Naive thymus-derived CD4-positive, alpha-beta T cell (primary cell): ENCODE measurements at regions not wholly inside any gene's neighbourhood (a gene's known extent, or its start where the extent isn't known, plus 50 kb on each side); places are given as distances from the start of the nearest gene placed in this dataset.

Experiments
- ATAC-seq: fragments of 150-1000 bp; cut with Tn5 transposase; 2 replicates; pipeline ENCODE4 v1.10.0; 2021; ENCODE audit warnings: mild to moderate bottlenecking, moderate library complexity
- CTCF ChIA-PET: fragments of 350-600 bp; sonication (Branson Sonifier 250); formaldehyde crosslinking; loops from one replicate; lab custom pipeline; 2021; ENCODE audit warnings: antibody characterized with exemption; lab: Charles Lee
- POLR2A ChIA-PET: fragments of 350-600 bp; sonication (Branson Sonifier 250); formaldehyde crosslinking; loops from one replicate; lab custom pipeline; 2021; ENCODE audit warnings: antibody characterized with exemption, inconsistent platforms; lab: Charles Lee
- DNase-seq, 9 donors: peaks; one replicate each; pipeline versions ENCODE4 v3.0.0 to v3.0.0-alpha.2; 2020 to 2022; ENCODE audit warnings: mixed read lengths in 1 of 9
- H3K27ac ChIP-seq: one replicate; pipeline ENCODE4 v1.7.0; 2013; ENCODE audit warnings: mild to moderate bottlenecking, low read depth, low read length, moderate library complexity
- H3K27me3 ChIP-seq, 2 donors: one replicate each; pipeline ENCODE4 v1.7.0; 2013; ENCODE audit warnings: low read length in 2 of 2, mild to moderate bottlenecking in 2 of 2, moderate library complexity in 2 of 2; ENCODE audit not compliant: control insufficient read depth in 2 of 2, insufficient read depth in 2 of 2
- H3K36me3 ChIP-seq, 3 experiments: 1 replicate in 2 of 3; 2 replicates in 1 of 3; pipeline ENCODE4 v1.7.0; 2013; ENCODE audit warnings: low read length in 3 of 3, mild to moderate bottlenecking in 3 of 3, moderate library complexity in 1 of 3; ENCODE audit not compliant: insufficient read depth in 3 of 3, control insufficient read depth in 2 of 3
- H3K4me1 ChIP-seq, 2 donors: one replicate each; pipeline ENCODE4 v1.7.0; 2013; ENCODE audit warnings: low read length in 2 of 2, mild to moderate bottlenecking in 2 of 2, moderate library complexity in 1 of 2; ENCODE audit not compliant: control insufficient read depth in 2 of 2, insufficient read depth in 2 of 2
- H3K4me3 ChIP-seq: 2 replicates; pipeline ENCODE4 v1.7.0; 2013; ENCODE audit warnings: mild to moderate bottlenecking, low read length
- H3K9me3 ChIP-seq, 3 experiments: 1 replicate in 2 of 3; 2 replicates in 1 of 3; pipeline ENCODE4 v1.7.0; 2013; ENCODE audit warnings: low read length in 3 of 3; ENCODE audit not compliant: control insufficient read depth in 2 of 3
- H3K27ac Mint-ChIP-seq, 9 donors: one replicate each; pipeline ENCODE4 v1.8.0; 2020 to 2022; ENCODE audit warnings: mixed read lengths in 9 of 9, mild to moderate bottlenecking in 8 of 9, moderate library complexity in 5 of 9, inconsistent platforms in 2 of 9
- H3K27me3 Mint-ChIP-seq, 5 donors: one replicate each; pipeline ENCODE4 v1.8.0; 2021 to 2022; ENCODE audit warnings: mixed read lengths in 5 of 5, mild to moderate bottlenecking in 1 of 5
- H3K36me3 Mint-ChIP-seq, 5 donors: one replicate each; pipeline ENCODE4 v1.8.0; 2020 to 2022; ENCODE audit warnings: mixed read lengths in 5 of 5, mild to moderate bottlenecking in 3 of 5, inconsistent platforms in 1 of 5
- H3K4me1 Mint-ChIP-seq, 7 donors: one replicate each; pipeline ENCODE4 v1.8.0; 2020 to 2022; ENCODE audit warnings: mixed read lengths in 7 of 7, mild to moderate bottlenecking in 3 of 7, inconsistent platforms in 1 of 7
- H3K4me3 Mint-ChIP-seq, 10 donors: one replicate each; pipeline ENCODE4 v1.8.0; 2020 to 2022; ENCODE audit warnings: mild to moderate bottlenecking in 10 of 10, mixed read lengths in 10 of 10, moderate library complexity in 6 of 10, inconsistent platforms in 2 of 10
- H3K9me3 Mint-ChIP-seq, 11 donors: one replicate each; pipeline ENCODE4 v1.8.0; 2020 to 2022; ENCODE audit warnings: mixed read lengths in 11 of 11, mild to moderate bottlenecking in 4 of 11, inconsistent platforms in 1 of 11, moderate library complexity in 1 of 11
- intact Hi-C, 2 donors: fragments of 100-400 bp; cut with micrococcal nuclease; formaldehyde crosslinking; loops; one replicate each; pipeline ENCODE4 v1.15.1; 2023

DNA sequence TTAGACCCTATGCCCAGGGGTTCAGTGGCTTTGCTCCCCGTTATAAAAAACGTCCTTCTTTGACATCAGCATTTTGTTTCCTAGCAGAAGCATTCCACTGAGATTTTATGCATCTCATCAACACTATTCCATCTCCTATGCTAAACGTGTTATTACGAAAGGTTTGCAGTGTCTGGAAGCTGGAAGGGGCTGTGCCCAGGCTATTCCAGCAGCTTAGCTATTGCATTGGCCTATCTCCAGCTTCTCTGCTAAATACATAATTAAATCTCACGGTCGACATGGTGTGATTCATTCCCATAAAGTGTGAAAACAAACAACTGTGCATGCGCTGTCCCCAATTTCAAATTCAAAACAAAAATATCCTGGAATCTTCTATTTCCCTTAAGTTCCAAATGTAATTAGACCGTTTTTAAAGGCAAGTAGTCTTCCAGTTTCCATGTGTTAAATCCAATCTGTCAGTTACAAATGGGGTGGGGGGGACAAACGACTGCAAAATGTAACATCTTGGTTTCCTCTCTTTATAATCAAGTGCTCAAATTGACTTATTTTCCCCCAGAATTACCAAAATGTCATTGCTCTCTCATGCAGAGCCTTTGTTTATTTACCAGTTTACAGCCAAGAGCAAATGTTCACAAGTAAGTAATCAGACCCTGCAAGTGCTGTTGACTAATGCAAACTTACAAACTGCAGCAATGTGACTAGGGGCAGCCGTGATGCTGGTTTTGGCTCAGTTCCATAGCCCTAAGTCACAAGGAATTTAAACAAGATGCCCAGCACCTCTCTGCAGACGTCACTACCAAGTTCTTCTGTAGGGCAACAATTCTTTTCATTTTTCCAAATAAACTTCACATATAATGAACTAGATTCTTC is 212.3 kb upstream of the RORB start:
- Histone ChIP-seq H3K36me3 (no peaks in the 10 kb centered on the region), H3K4me1 (no peaks in the 10 kb centered on the region), H3K9me3 (no peaks in the 10 kb centered on the region), H3K27me3 (no peaks in the 10 kb centered on the region), H3K27ac (no peak overlapping the region), H3K4me3 (no peak overlapping the region)
- Mint-ChIP-seq H3K27ac (no peak overlapping the region), H3K27me3 (peaks cover 0 to 13% (median 0%) of the 10 kb centered on the region in 5 donors), H3K4me3 (no peak overlapping the region), H3K9me3 (peaks cover 0 to 10% (median 0%) of the 10 kb centered on the region in 11 donors), H3K4me1 (peaks cover 0 to 7% (median 0%) of the 10 kb centered on the region in 7 donors), H3K36me3 (peaks cover 0 to under 1% (median 0%) of the 10 kb centered on the region in 5 donors)
- intact Hi-C loops: no loop called here
- no peak for ATAC-seq
- ChIA-PET POLR2A (no interaction called here), CTCF (interaction anchor here (0.6 kb wide), 1 partner anchor 870 kb away, joined by 3 read pairs; no protein-coding TSS in a partner anchor)
- no peak for DNase-seq

DNA sequence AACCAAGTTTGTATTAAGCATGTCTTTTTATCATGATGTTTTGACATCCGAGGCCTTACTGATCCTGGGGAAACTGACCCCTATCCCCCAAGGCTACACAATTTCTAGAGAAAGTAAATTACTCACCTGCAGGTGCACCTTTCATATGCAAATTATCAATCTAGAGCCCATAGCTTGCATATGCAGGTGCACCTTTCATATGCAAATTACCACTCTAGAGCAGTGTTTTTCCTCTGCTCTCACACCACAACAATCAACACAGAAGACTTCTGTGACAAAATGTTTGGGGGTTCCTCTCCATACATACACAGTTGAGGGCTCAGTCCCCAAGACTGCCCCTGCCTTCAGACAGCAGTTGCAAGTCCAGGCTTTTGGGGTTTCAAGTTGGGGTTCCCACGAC is 203.7 kb upstream of the RORB start:
- no peaks in the 10 kb centered on the region for H3K36me3 ChIP-seq
- Mint-ChIP-seq H3K27ac (no peak overlapping the region), H3K9me3 (peaks cover 0 to 5% (median 0%) of the 10 kb centered on the region in 11 donors), H3K4me1 (peaks cover 0 to 2% (median 0%) of the 10 kb centered on the region in 7 donors), H3K36me3 (no peaks in the 10 kb centered on the region), H3K27me3 (peaks cover 0 to 5% (median 3%) of the 10 kb centered on the region in 5 donors), H3K4me3 (no peak overlapping the region)
- ATAC-seq (no peak), DNase-seq (no peak)
- intact Hi-C loops: no loop called here
- H3K9me3 ChIP-seq: no peaks in the 10 kb centered on the region
- H3K4me3 ChIP-seq: no peak overlapping the region
- H3K4me1 ChIP-seq: no peaks in the 10 kb centered on the region
- ChIA-PET POLR2A (no interaction called here), CTCF (no interaction called here)
- H3K27me3 ChIP-seq: no peaks in the 10 kb centered on the region
- no peak overlapping the region for H3K27ac ChIP-seq

DNA sequence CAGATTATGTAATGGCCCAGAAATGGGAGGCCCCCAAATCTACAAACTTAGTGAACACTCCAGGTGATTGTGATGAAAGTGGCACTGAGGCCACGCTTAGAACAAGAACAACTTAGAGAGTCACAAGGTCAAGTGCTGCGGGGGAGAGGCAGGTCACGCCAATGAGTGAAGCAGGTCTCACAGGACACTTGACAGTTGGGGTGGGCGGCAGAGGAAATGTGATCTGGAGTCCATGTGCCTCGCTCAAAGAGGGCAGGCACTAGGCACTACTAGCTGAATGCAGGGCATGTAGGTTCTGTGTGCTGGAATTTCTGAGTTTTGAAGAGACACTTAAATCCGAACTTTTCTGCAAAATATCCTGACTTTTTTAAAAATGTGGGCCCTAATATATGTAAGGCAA is 193.2 kb upstream of the RORB start:
- POLR2A ChIA-PET: no interaction called here
- no peak for DNase-seq
- no peak overlapping the region for H3K27ac Mint-ChIP-seq

DNA sequence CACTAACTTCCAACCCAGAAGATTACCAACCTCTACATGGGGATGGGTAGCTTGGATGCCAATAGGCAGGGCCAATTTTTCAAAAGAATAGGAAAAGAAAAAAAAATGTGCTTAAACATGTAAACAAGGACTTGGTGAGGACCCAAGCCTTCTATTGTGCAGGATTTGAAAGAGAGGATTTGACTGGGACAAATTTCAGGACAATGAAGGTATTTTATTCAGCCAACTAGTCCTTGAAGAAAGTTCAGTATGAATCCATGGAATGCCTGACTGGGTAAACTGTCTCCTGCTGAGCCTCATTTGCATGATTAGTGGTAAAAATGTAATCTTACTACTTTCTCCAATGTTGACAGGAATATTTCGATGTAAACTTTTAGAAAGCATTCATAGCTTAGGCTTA is 192.5 kb upstream of the RORB start:
- no peaks in the 10 kb centered on the region for H3K9me3 ChIP-seq
- no peak for DNase-seq
- H3K27ac ChIP-seq: no peak overlapping the region
- H3K4me3 ChIP-seq: no peak overlapping the region
- H3K9me3 Mint-ChIP-seq: peaks cover 0 to 4% (median 0%) of the 10 kb centered on the region in 11 donors
- ChIA-PET CTCF (no interaction called here), POLR2A (no interaction called here)
- H3K27me3 ChIP-seq: no peaks in the 10 kb centered on the region
- no peak for ATAC-seq
- no peaks in the 10 kb centered on the region for H3K4me1 Mint-ChIP-seq
- H3K27ac Mint-ChIP-seq: no peak overlapping the region
- H3K4me1 ChIP-seq: no peaks in the 10 kb centered on the region
- H3K36me3 Mint-ChIP-seq: no peaks in the 10 kb centered on the region
- intact Hi-C loops: no loop called here
- H3K36me3 ChIP-seq: no peaks in the 10 kb centered on the region
- no peaks in the 10 kb centered on the region for H3K27me3 Mint-ChIP-seq
- H3K4me3 Mint-ChIP-seq: no peak overlapping the region

More for the DNA sequence above, 193.2 kb upstream of the RORB start:
- no peaks in the 10 kb centered on the region for H3K27me3 ChIP-seq
- H3K36me3 ChIP-seq: no peaks in the 10 kb centered on the region
- no peak for ATAC-seq
- CTCF ChIA-PET: no interaction called here
- no peaks in the 10 kb centered on the region for H3K4me1 ChIP-seq
- H3K9me3 ChIP-seq: no peaks in the 10 kb centered on the region
- no peak overlapping the region for H3K27ac ChIP-seq
- no peak overlapping the region for H3K4me3 ChIP-seq
- no peaks in the 10 kb centered on the region for H3K27me3 Mint-ChIP-seq
- no peaks in the 10 kb centered on the region for H3K36me3 Mint-ChIP-seq
- no peak overlapping the region for H3K4me3 Mint-ChIP-seq
- H3K4me1 Mint-ChIP-seq: no peaks in the 10 kb centered on the region
- H3K9me3 Mint-ChIP-seq: peaks cover 0 to 4% (median 0%) of the 10 kb centered on the region in 11 donors
- intact Hi-C loops: no loop called here

DNA sequence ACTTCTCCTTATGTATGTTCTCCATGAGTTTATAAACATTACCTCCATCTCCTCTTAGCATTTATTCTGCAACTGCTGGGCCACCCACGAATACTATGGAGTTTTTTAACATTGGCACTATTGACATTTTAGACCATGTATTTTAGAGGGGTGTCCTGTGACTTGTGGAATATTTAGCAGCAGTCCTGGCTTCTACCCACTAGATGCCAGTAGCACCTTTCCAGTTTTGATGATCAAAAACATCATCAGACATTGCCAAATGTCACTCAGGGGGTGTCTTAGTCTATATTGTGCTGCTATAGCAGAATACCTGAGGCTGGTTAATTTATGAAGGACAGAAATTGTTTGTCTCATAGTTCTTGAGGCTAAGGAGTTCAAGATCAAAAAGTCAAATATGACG is 187.5 kb upstream of the RORB start:
- DNase-seq: no peak
- Mint-ChIP-seq H3K9me3 (peaks cover 0 to 19% (median 4%) of the 10 kb centered on the region in 11 donors), H3K27me3 (no peaks in the 10 kb centered on the region), H3K4me3 (no peak overlapping the region), H3K4me1 (no peaks in the 10 kb centered on the region), H3K27ac (no peak overlapping the region), H3K36me3 (no peaks in the 10 kb centered on the region)
- Histone ChIP-seq H3K27me3 (no peaks in the 10 kb centered on the region), H3K36me3 (no peaks in the 10 kb centered on the region), H3K4me1 (no peaks in the 10 kb centered on the region), H3K9me3 (no peaks in the 10 kb centered on the region), H3K4me3 (no peak overlapping the region), H3K27ac (no peak overlapping the region)
- ChIA-PET CTCF (no interaction called here), POLR2A (no interaction called here)
- ATAC-seq: no peak
- intact Hi-C loops: loop anchor here in 1 of 2 donors (1.0 kb wide), 1 partner anchor 70 kb away; no protein-coding TSS in a partner anchor

DNA sequence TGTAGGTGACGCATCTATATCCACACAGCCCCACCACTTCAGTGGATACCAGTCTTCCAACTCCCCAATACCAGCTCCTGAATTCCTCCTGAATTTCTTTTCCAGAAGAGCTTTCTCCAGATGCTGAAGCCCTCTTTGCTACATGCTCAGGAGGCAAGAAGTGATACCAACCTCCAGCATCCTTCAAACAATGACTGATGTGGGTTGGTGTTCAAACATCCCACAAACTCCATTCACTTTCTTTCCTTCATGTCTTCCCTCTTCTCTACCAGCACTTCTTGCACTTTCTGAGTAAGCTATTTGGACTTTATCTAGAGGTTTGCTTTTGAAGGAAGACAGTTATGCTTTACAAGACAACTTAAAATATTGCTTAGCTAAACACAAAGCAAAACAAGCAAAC is 179.9 kb upstream of the RORB start:
- no peaks in the 10 kb centered on the region for H3K27me3 ChIP-seq
- Mint-ChIP-seq H3K36me3 (peaks cover 0 to 3% (median 0%) of the 10 kb centered on the region in 5 donors), H3K4me1 (peaks cover 0 to under 1% (median 0%) of the 10 kb centered on the region in 7 donors), H3K27ac (no peak overlapping the region), H3K4me3 (no peak overlapping the region), H3K27me3 (peaks cover 0 to 6% (median 0%) of the 10 kb centered on the region in 5 donors), H3K9me3 (peaks cover 4 to 20% (median 10%) of the 10 kb centered on the region in 11 donors)
- POLR2A ChIA-PET: no interaction called here
- CTCF ChIA-PET: no interaction called here
- no peak for DNase-seq
- H3K4me1 ChIP-seq: no peaks in the 10 kb centered on the region
- no peak for ATAC-seq
- no peaks in the 10 kb centered on the region for H3K36me3 ChIP-seq
- intact Hi-C loops: no loop called here
- no peaks in the 10 kb centered on the region for H3K9me3 ChIP-seq
- H3K27ac ChIP-seq: no peak overlapping the region
- H3K4me3 ChIP-seq: no peak overlapping the region
